ENCODE measurements at regions not wholly inside any gene's neighbourhood (a gene's known extent, or its start where the extent isn't known, plus 50 kb on each side); places are given as distances from the start of the nearest gene placed in this dataset.
A peak's percentile ranks its signal among the peaks of the same experiment; 100 is the strongest.

- TF ChIP-seq FOXM1 (IDR thresholded peaks at IDR 0.05; ENCODE audit: low read depth), result no peak
- TF ChIP-seq, protein P1, sequence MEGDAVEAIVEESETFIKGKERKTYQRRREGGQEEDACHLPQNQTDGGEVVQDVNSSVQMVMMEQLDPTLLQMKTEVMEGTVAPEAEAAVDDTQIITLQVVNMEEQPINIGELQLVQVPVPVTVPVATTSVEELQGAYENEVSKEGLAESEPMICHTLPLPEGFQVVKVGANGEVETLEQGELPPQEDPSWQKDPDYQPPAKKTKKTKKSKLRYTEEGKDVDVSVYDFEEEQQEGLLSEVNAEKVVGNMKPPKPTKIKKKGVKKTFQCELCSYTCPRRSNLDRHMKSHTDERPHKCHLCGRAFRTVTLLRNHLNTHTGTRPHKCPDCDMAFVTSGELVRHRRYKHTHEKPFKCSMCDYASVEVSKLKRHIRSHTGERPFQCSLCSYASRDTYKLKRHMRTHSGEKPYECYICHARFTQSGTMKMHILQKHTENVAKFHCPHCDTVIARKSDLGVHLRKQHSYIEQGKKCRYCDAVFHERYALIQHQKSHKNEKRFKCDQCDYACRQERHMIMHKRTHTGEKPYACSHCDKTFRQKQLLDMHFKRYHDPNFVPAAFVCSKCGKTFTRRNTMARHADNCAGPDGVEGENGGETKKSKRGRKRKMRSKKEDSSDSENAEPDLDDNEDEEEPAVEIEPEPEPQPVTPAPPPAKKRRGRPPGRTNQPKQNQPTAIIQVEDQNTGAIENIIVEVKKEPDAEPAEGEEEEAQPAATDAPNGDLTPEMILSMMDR (IDR thresholded peaks at IDR 0.05), result no peak
- TF ChIP-seq, protein P2, sequence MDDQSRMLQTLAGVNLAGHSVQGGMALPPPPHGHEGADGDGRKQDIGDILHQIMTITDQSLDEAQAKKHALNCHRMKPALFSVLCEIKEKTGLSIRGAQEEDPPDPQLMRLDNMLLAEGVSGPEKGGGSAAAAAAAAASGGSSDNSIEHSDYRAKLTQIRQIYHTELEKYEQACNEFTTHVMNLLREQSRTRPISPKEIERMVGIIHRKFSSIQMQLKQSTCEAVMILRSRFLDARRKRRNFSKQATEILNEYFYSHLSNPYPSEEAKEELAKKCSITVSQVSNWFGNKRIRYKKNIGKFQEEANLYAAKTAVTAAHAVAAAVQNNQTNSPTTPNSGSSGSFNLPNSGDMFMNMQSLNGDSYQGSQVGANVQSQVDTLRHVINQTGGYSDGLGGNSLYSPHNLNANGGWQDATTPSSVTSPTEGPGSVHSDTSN (IDR thresholded peaks at IDR 0.05), result no peak
- no peak for TF ChIP-seq MAX (IDR thresholded peaks at IDR 0.05; ENCODE audit: low read depth)
- no peak for TF ChIP-seq TEAD4 (IDR thresholded peaks at IDR 0.05; ENCODE audit: borderline replicate concordance, insufficient read depth)
- no peak for TF ChIP-seq MXI1 (IDR thresholded peaks at IDR 0.05; ENCODE audit: low read depth, low read length)
- TF ChIP-seq NRF1 (IDR thresholded peaks at IDR 0.05; ENCODE audit: low read depth, low read length), result no peak
- TF ChIP-seq TAF1 (IDR thresholded peaks at IDR 0.05; ENCODE audit: borderline replicate concordance, low read depth, low read length), result no peak
- TF ChIP-seq USF1 (IDR thresholded peaks at IDR 0.05; ENCODE audit: borderline replicate concordance, low read depth), result no peak
- TF ChIP-seq USF2 (IDR thresholded peaks at IDR 0.05; ENCODE audit: borderline replicate concordance, low read depth, low read length), result no peak
- Histone ChIP-seq H3K79me2 (ENCODE audit: insufficient read depth) (no peaks in the 10 kb centered on the region), H3K27me3 (ENCODE audit: insufficient read depth) (no peaks in the 10 kb centered on the region), H3K9me3 (no peaks in the 10 kb centered on the region), H4K20me1 (ENCODE audit: insufficient read depth) (no peaks in the 10 kb centered on the region), H3K9me2 (no peaks in the 10 kb centered on the region), H3F3A (replicated peaks; ENCODE audit: insufficient read depth) (peaks cover 19% of the 10 kb centered on the region), H3K27ac (ENCODE audit: low read depth in 2 of 2, low read length in 1 of 2) (no peak overlapping the region), H3K9ac (no peak overlapping the region), H3K4me2 (no peak overlapping the region), H3K4me3 (ENCODE audit: low read depth in 2 of 2, low read length in 1 of 2) (no peak overlapping the region), H2AFZ (ENCODE audit: low read depth) (peak overlapping the region; percentile 49; the same call in 1 of the 2 replicates), H3K36me3 (replicated peaks in 1 of 2; ENCODE audit: control insufficient read depth in 1 of 2, insufficient read depth in 2 of 2, low read length in 1 of 2) (no peaks in the 10 kb centered on the region), H3K4me1 (ENCODE audit: control insufficient read depth in 1 of 2, insufficient read depth in 2 of 2, low read depth in 1 of 2, low read length in 1 of 2) (peaks cover 0 to 23% of the 10 kb centered on the region in 2 experiments; a peak in 2 of 4 replicates)
- 22% methylated on average over 5 of the region's 5 CpGs for WGBS (ENCODE audit: low lambda C conversion rate)
- POLR2A ChIA-PET, result no interaction called here
- no peak for DNase-seq
- CTCF ChIA-PET, result no interaction called here
Measured at GRCh38 chr18:2444201-2444875, 127.0 kb downstream of the METTL4 start.

Measured in SK-N-SH (cell line).